SK-N-SH (cell line): ENCODE measurements at regions not wholly inside any gene's neighbourhood (a gene's known extent, or its start where the extent isn't known, plus 50 kb on each side); places are given as distances from the start of the nearest gene placed in this dataset.

ENCODE experiments used
- CTCF ChIA-PET: fragments of 300-600, 350-600 bp; formaldehyde crosslinking; extraction: SDS; loops from one replicate; lab custom pipeline; 2021; lab: Yijun Ruan, JAX
- POLR2A ChIA-PET: fragments of 350-600 bp; sonication (Branson Sonifier 250); formaldehyde crosslinking; extraction: SDS; loops from one replicate; lab custom pipeline; 2020; ENCODE audit warnings: antibody characterized with exemption, inconsistent platforms; lab: Yijun Ruan, JAX
- DNase-seq: peaks from one replicate; pipeline ENCODE4 v3.0.0; 2012
- H2AFZ ChIP-seq: fragments of 200-600 bp; sonication (generic); 2 replicates; pipeline ENCODE4 v1.8.1; 2016; ENCODE audit warnings: antibody characterized with exemption, mild to moderate bottlenecking, low read depth
- H3F3A ChIP-seq: fragments of 200-600 bp; sonication (generic); replicated peaks from 2 replicates; pipeline ENCODE3; 2016; ENCODE audit warnings: antibody characterized with exemption, mild to moderate bottlenecking; ENCODE audit not compliant: insufficient read depth
- H3K27ac ChIP-seq, 2 experiments: fragments of 200-500 bp in 1 of 2; fragments of 200-600 bp in 1 of 2; sonication (Bioruptor generic) in 1 of 2; sonication (generic), shearing (Covaris generic) in 1 of 2; 2 replicates each; pipeline versions ENCODE4 v1.5.1 to v1.6.1; 2014 to 2016; ENCODE audit warnings: low read depth in 2 of 2, inconsistent platforms in 1 of 2, low read length in 1 of 2, mild to moderate bottlenecking in 1 of 2, mixed read lengths in 1 of 2
- H3K27me3 ChIP-seq: fragments of 200-600 bp; sonication (generic), shearing (Covaris generic); 2 replicates; pipeline ENCODE4 v1.6.1; 2016; ENCODE audit warnings: mixed run types; ENCODE audit not compliant: insufficient read depth
- H3K36me3 ChIP-seq, 2 experiments: fragments of 200-500 bp in 1 of 2; fragments of 200-600 bp in 1 of 2; sonication (Bioruptor generic) in 1 of 2; sonication (generic) in 1 of 2; replicated peaks in 1 of 2; 2 replicates each; pipeline versions ENCODE3 to v1.5.1; 2014 to 2016; ENCODE audit warnings: low read length in 1 of 2, mild to moderate bottlenecking in 1 of 2; ENCODE audit not compliant: insufficient read depth in 2 of 2, control insufficient read depth in 1 of 2
- H3K4me1 ChIP-seq, 2 experiments: fragments of 200-500 bp in 1 of 2; fragments of 200-600 bp in 1 of 2; sonication (Bioruptor generic) in 1 of 2; sonication (generic), shearing (Covaris generic) in 1 of 2; 2 replicates each; pipeline versions ENCODE4 v1.5.1 to v1.6.1; 2014 to 2016; ENCODE audit warnings: low read depth in 1 of 2, low read length in 1 of 2, mixed run types in 1 of 2; ENCODE audit not compliant: insufficient read depth in 2 of 2, control insufficient read depth in 1 of 2
- H3K4me2 ChIP-seq: fragments of 200-600 bp; sonication (generic), shearing (Covaris generic); 2 replicates; pipeline ENCODE4 v1.6.1; 2017; ENCODE audit warnings: mixed run types
- H3K4me3 ChIP-seq, 2 experiments: fragments of 200-500 bp in 1 of 2; fragments of 200-600 bp in 1 of 2; sonication (Bioruptor generic) in 1 of 2; sonication (generic), shearing (Covaris generic) in 1 of 2; 2 replicates each; pipeline versions ENCODE4 v1.5.1 to v1.8.1; 2014 to 2016; ENCODE audit warnings: low read depth in 2 of 2, inconsistent platforms in 1 of 2, low read length in 1 of 2, mild to moderate bottlenecking in 1 of 2, mixed read lengths in 1 of 2, moderate library complexity in 1 of 2
- H3K79me2 ChIP-seq: fragments of 200-600 bp; sonication (generic); 2 replicates; pipeline ENCODE4 v1.8.1; 2017; ENCODE audit warnings: mild to moderate bottlenecking; ENCODE audit not compliant: insufficient read depth
- H3K9ac ChIP-seq: fragments of 200-600 bp; sonication (generic); 2 replicates; pipeline ENCODE4 v1.6.1; 2017; ENCODE audit warnings: mixed run types
- H3K9me2 ChIP-seq: fragments of 200-600 bp; sonication (generic); 2 replicates; pipeline ENCODE4 v1.6.1; 2017; ENCODE audit warnings: mixed run types
- H3K9me3 ChIP-seq: fragments of 200-600 bp; sonication (generic); 2 replicates; pipeline ENCODE4 v1.6.1; 2017; ENCODE audit warnings: mixed run types, mild to moderate bottlenecking, moderate library complexity
- H4K20me1 ChIP-seq: fragments of 200-600 bp; sonication (generic); 2 replicates; pipeline ENCODE4 v1.6.1; 2017; ENCODE audit warnings: mild to moderate bottlenecking, mixed run types; ENCODE audit not compliant: insufficient read depth
- CHD2 ChIP-seq: fragments of 150-350 bp; IDR thresholded peaks from 2 replicates; pipeline ENCODE4 v1.6.1; 2018; ENCODE audit warnings: low read length; ENCODE audit not compliant: partially characterized antibody
- CTCF ChIP-seq: fragments of 200-600 bp; sonication (generic); IDR thresholded peaks from 2 replicates; pipeline ENCODE4 v1.6.1; 2017; ENCODE audit warnings: antibody characterized with exemption, mild to moderate bottlenecking, moderate library complexity
- ELF1 ChIP-seq: IDR thresholded peaks from 2 replicates; pipeline ENCODE4 v1.4.0; 2012
- EP300 ChIP-seq, 2 experiments: IDR thresholded peaks; 2 replicates each; pipeline versions ENCODE4 v1.4.0 to v1.6.1; 2012; ENCODE audit warnings: borderline replicate concordance in 1 of 2, low read depth in 1 of 2, low read length in 1 of 2
- EZH2phosphoT487 ChIP-seq: fragments of 200-600 bp; sonication (generic); IDR thresholded peaks from 2 replicates; pipeline ENCODE4 v1.6.1; 2017; ENCODE audit warnings: low read depth, mixed run types, mild to moderate bottlenecking, antibody characterized with exemption, moderate library complexity, borderline replicate concordance
- GATA2 ChIP-seq: sonication (generic); formaldehyde crosslinking; IDR thresholded peaks from 2 replicates; pipeline ENCODE4 v1.5.0; 2020; ENCODE audit warnings: mild to moderate bottlenecking, missing genetic modification reagents
- IRF3 ChIP-seq: fragments of 150-350 bp; IDR thresholded peaks from 2 replicates; pipeline ENCODE4 v1.6.1; 2016; ENCODE audit warnings: mild to moderate bottlenecking, low read depth, low read length
- NFIC ChIP-seq: IDR thresholded peaks from 2 replicates; pipeline ENCODE4 v1.4.0; 2012; ENCODE audit warnings: borderline replicate concordance
- NRF1 ChIP-seq: IDR thresholded peaks from 2 replicates; pipeline ENCODE4 v1.6.1; 2012; ENCODE audit warnings: low read depth, mild to moderate bottlenecking, low read length
- PBX3 ChIP-seq: IDR thresholded peaks from 2 replicates; pipeline ENCODE4; 2012
- RAD21 ChIP-seq: IDR thresholded peaks from 2 replicates; pipeline ENCODE4 v1.6.1; 2012; ENCODE audit warnings: mild to moderate bottlenecking, low read length
- RFX5 ChIP-seq: IDR thresholded peaks from 2 replicates; pipeline ENCODE4 v1.6.1; 2012; ENCODE audit warnings: mild to moderate bottlenecking, improper control_type of control experiment, low read length
- TAF1 ChIP-seq: IDR thresholded peaks from 2 replicates; pipeline ENCODE4 v1.6.1; 2012; ENCODE audit warnings: low read depth, mild to moderate bottlenecking, low read length, moderate library complexity, borderline replicate concordance
- TCF12 ChIP-seq: IDR thresholded peaks from 2 replicates; pipeline ENCODE4 v1.4.0; 2012
- TEAD4 ChIP-seq: IDR thresholded peaks from 2 replicates; pipeline ENCODE4 v1.4.0; 2012; ENCODE audit warnings: mild to moderate bottlenecking, borderline replicate concordance; ENCODE audit not compliant: insufficient read depth
- USF1 ChIP-seq: IDR thresholded peaks from 2 replicates; pipeline ENCODE4 v1.4.0; 2012; ENCODE audit warnings: low read depth, borderline replicate concordance
- YY1 ChIP-seq: IDR thresholded peaks from 2 replicates; pipeline ENCODE4 v1.4.0; 2012; ENCODE audit warnings: low read depth, mild to moderate bottlenecking
- ZBTB33 ChIP-seq: IDR thresholded peaks from 2 replicates; pipeline ENCODE4 v1.4.0; 2012; ENCODE audit warnings: low read depth, borderline replicate concordance
- WGBS: methylation state at CpG from one replicate; pipeline ENCODE4 v1.1.6; 2017; ENCODE audit warnings: low lambda C conversion rate; 5-methylcytosine and 5-hydroxymethylcytosine counted together

GRCh38 chr20:52564594-52564993, 373.0 kb upstream of the ZFP64 start:
- H2AFZ ChIP-seq: no peak overlapping the region
- WGBS: 52% methylated on average over 4 of the region's 4 CpGs
- ChIA-PET CTCF (no interaction called here), POLR2A (no interaction called here)
- no peak overlapping the region for H3K9ac ChIP-seq
- no peaks in the 10 kb centered on the region for H3K4me1 ChIP-seq
- peak; percentile 27 for DNase-seq
- no peaks in the 10 kb centered on the region for H3K36me3 ChIP-seq
- 0 out of 2 replicates have a peak, but pooled peaks cover 3% of the 10 kb centered on the region for H3K9me2 ChIP-seq
- H3K27me3 ChIP-seq: no peaks in the 10 kb centered on the region
- no peaks in the 10 kb centered on the region for H3K9me3 ChIP-seq
- no peak overlapping the region for H3K4me3 ChIP-seq
- H3K4me2 ChIP-seq: no peak overlapping the region
- no peaks in the 10 kb centered on the region for H3K79me2 ChIP-seq
- no peaks in the 10 kb centered on the region for H4K20me1 ChIP-seq
- no peak for TF ChIP-seq ZBTB33
- peak in 1 of 2 experiments; percentile 50; a peak in 1 of 4 replicates for TF ChIP-seq EP300 (IDR thresholded peaks at IDR 0.05; ENCODE audit: borderline replicate concordance in 1 of 2, low read depth in 1 of 2, low read length in 1 of 2)
- TF ChIP-seq TAF1: no peak
- no peak for TF ChIP-seq TCF12
- peak; percentile 45 for TF ChIP-seq GATA2 (CRISPR knock-in tag)
- no peak for TF ChIP-seq RFX5
- TF ChIP-seq RAD21: peak; percentile 5; the same call in 1 of the 2 replicates
- no peak overlapping the region for H3K27ac ChIP-seq
- H3F3A ChIP-seq: no peaks in the 10 kb centered on the region

- Histone ChIP-seq H3K9me3 (0 out of 2 replicates have a peak, but pooled peaks cover 2% of the 10 kb centered on the region), H2AFZ (no peak overlapping the region), H3K4me3 (no peak overlapping the region), H3K9ac (no peak overlapping the region), H3K4me2 (no peak overlapping the region), H3K4me1 (no peaks in the 10 kb centered on the region), H3K79me2 (no peaks in the 10 kb centered on the region), H3K27ac (no peak overlapping the region), H3K9me2 (no peaks in the 10 kb centered on the region), H4K20me1 (no peaks in the 10 kb centered on the region), H3F3A (peaks cover 3% of the 10 kb centered on the region), H3K36me3 (no peaks in the 10 kb centered on the region), H3K27me3 (no peaks in the 10 kb centered on the region)
- no peak for TF ChIP-seq YY1
- TF ChIP-seq ELF1: no peak
- no peak for TF ChIP-seq EZH2phosphoT487
- TF ChIP-seq RAD21: no peak
- no peak for TF ChIP-seq CHD2
- no peak for TF ChIP-seq CTCF
- no peak for TF ChIP-seq IRF3
- TF ChIP-seq RFX5: no peak
- no peak for TF ChIP-seq TCF12
- TF ChIP-seq NFIC: no peak
- TF ChIP-seq USF1: no peak
- no peak for TF ChIP-seq PBX3
- no peak for TF ChIP-seq NRF1
- TF ChIP-seq TEAD4: no peak
- TF ChIP-seq TAF1: no peak
- ChIA-PET POLR2A (no interaction called here), CTCF (no interaction called here)
- no peak for DNase-seq
- WGBS: 45% methylated on average over 12 of the region's 12 CpGs
Observed at GRCh38 chr20:52552181-52552872, 360.7 kb upstream of the ZFP64 start.
